Fibroblast of lung (primary cell): ENCODE measurements at regions not wholly inside any gene's neighbourhood (a gene's known extent, or its start where the extent isn't known, plus 50 kb on each side); places are given as distances from the start of the nearest gene placed in this dataset.

Experiments
- DNase-seq, 2 donors: peaks; one replicate each; pipeline versions ENCODE4 v3.0.0 to v3.0.0-alpha.2; 2010; ENCODE audit warnings: low read depth in 2 of 2
- H2AFZ ChIP-seq: 2 replicates; pipeline ENCODE4 v1.5.1; 2012; ENCODE audit warnings: low read length, control low read depth, inconsistent platforms
- H3K27ac ChIP-seq: 2 replicates; pipeline ENCODE4 v1.5.1; 2011; ENCODE audit warnings: low read length, control low read depth; ENCODE audit not compliant: insufficient read depth
- H3K27me3 ChIP-seq: 2 replicates; pipeline ENCODE4 v1.5.1; 2011; ENCODE audit warnings: mild to moderate bottlenecking, low read length; ENCODE audit not compliant: control insufficient read depth, insufficient read depth
- H3K36me3 ChIP-seq: 2 replicates; pipeline ENCODE4 v1.5.1; 2011; ENCODE audit warnings: low read length; ENCODE audit not compliant: control insufficient read depth, insufficient read depth
- H3K4me1 ChIP-seq: 2 replicates; pipeline ENCODE4 v1.5.1; 2011; ENCODE audit warnings: low read length; ENCODE audit not compliant: control insufficient read depth, insufficient read depth; ENCODE audit errors: extremely low read depth
- H3K4me2 ChIP-seq: 2 replicates; pipeline ENCODE4 v1.5.1; 2011; ENCODE audit warnings: low read length, control low read depth; ENCODE audit not compliant: insufficient read depth; ENCODE audit errors: extremely low read depth
- H3K4me3 ChIP-seq, 4 experiments: fragments of 200-600 bp in 1 of 4; sonication (generic) in 1 of 4; replicated peaks in 1 of 4; 2 replicates each; pipeline ENCODE4 v1.5.1; 2011 to 2016; ENCODE audit warnings: low read length in 4 of 4, low read depth in 3 of 4, mild to moderate bottlenecking in 3 of 4, control low read depth in 2 of 4, inconsistent platforms in 1 of 4, mixed read lengths in 1 of 4; ENCODE audit not compliant: insufficient read depth in 1 of 4; ENCODE audit errors: control extremely low read depth in 1 of 4
- H3K79me2 ChIP-seq: 2 replicates; pipeline ENCODE4 v1.5.1; 2012; ENCODE audit warnings: mild to moderate bottlenecking, low read length, inconsistent platforms; ENCODE audit not compliant: control insufficient read depth, insufficient read depth
- H3K9ac ChIP-seq: 2 replicates; pipeline ENCODE4 v1.5.1; 2011; ENCODE audit warnings: mild to moderate bottlenecking, low read length, control low read depth; ENCODE audit not compliant: insufficient read depth
- H3K9me3 ChIP-seq: 2 replicates; pipeline ENCODE4 v1.5.1; 2012; ENCODE audit warnings: low read depth, low read length; ENCODE audit not compliant: control insufficient read depth, insufficient read depth
- H4K20me1 ChIP-seq: 2 replicates; pipeline ENCODE4 v1.5.1; 2011; ENCODE audit warnings: low read length; ENCODE audit not compliant: control insufficient read depth, insufficient read depth; ENCODE audit errors: extremely low read depth
- CTCF ChIP-seq, 2 donors: IDR thresholded peaks in 1 of 2; conservative IDR thresholded peaks in 1 of 2; 1 replicate in 1 of 2; 2 replicates in 1 of 2; pipeline ENCODE4 v1.5.1; 2011 to 2012; ENCODE audit warnings: low read length in 2 of 2, control low read depth in 1 of 2, inconsistent platforms in 1 of 2, low read depth in 1 of 2, mild to moderate bottlenecking in 1 of 2
- EZH2 ChIP-seq: IDR thresholded peaks from 2 replicates; pipeline ENCODE4 v1.5.1; 2012; ENCODE audit warnings: low read length, control low read depth, mild to moderate bottlenecking; ENCODE audit errors: missing control alignments

GRCh38 chr14:84546236-84546635 is 983.7 kb upstream of the FLRT2 start:
- H3K4me3 ChIP-seq, result no peak overlapping the region
- H3K9ac ChIP-seq, result no peak overlapping the region
- H3K9me3 ChIP-seq, result no peaks in the 10 kb centered on the region
- H3K36me3 ChIP-seq, result no peaks in the 10 kb centered on the region
- H3K4me1 ChIP-seq, result no peaks in the 10 kb centered on the region
- no peak for TF ChIP-seq EZH2
- no peak for TF ChIP-seq CTCF (conservative IDR thresholded peaks at IDR 0.05 in 1 of 2, IDR thresholded peaks at IDR 0.05 in 1 of 2; ENCODE audit: low read depth in 1 of 2, low read length in 2 of 2)
- no peaks in the 10 kb centered on the region for H3K79me2 ChIP-seq
- H2AFZ ChIP-seq, result no peak overlapping the region
- H3K27me3 ChIP-seq, result no peaks in the 10 kb centered on the region
- no peak overlapping the region for H3K27ac ChIP-seq
- H3K4me2 ChIP-seq, result no peak overlapping the region
- DNase-seq, result no peak
- no peaks in the 10 kb centered on the region for H4K20me1 ChIP-seq

- no peak for DNase-seq
- no peak overlapping the region for H3K4me3 ChIP-seq
- no peaks in the 10 kb centered on the region for H3K36me3 ChIP-seq
- H2AFZ ChIP-seq, result no peak overlapping the region
- no peaks in the 10 kb centered on the region for H3K27me3 ChIP-seq
- H4K20me1 ChIP-seq, result no peaks in the 10 kb centered on the region
- H3K4me2 ChIP-seq, result no peak overlapping the region
- TF ChIP-seq EZH2 (no peak), CTCF (conservative IDR thresholded peaks at IDR 0.05 in 1 of 2, IDR thresholded peaks at IDR 0.05 in 1 of 2; ENCODE audit: low read depth in 1 of 2, low read length in 2 of 2) (no peak)
- H3K27ac ChIP-seq, result no peak overlapping the region
- H3K9ac ChIP-seq, result no peak overlapping the region
- no peaks in the 10 kb centered on the region for H3K79me2 ChIP-seq
- H3K9me3 ChIP-seq, result no peaks in the 10 kb centered on the region
- no peaks in the 10 kb centered on the region for H3K4me1 ChIP-seq
These were observed 975.8 kb upstream of the FLRT2 start for GRCh38 chr14:84554136-84554535.

DNA sequence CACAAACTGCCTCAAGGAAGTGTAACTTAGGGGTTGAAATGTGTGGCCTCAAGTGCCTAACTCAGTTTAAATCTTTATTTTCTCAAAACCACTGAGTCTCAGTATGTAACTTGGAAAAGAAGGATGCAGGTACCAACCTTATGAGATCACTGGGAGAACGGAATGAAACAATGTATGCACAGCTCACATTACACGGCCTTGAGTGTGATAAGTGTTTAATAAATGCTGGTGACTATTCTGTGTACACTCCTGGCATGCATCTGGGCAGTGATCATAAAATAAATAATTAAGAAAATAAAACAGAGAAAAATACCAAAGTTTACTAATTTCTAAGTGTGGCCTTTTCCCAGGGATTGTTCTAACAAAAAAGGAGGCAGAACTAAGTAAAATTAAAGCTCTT is 974.5 kb upstream of the FLRT2 start:
- no peak overlapping the region for H3K9ac ChIP-seq
- no peaks in the 10 kb centered on the region for H3K79me2 ChIP-seq
- no peak overlapping the region for H3K4me3 ChIP-seq
- no peaks in the 10 kb centered on the region for H3K27me3 ChIP-seq
- H3K36me3 ChIP-seq, result no peaks in the 10 kb centered on the region
- no peaks in the 10 kb centered on the region for H4K20me1 ChIP-seq
- H3K4me1 ChIP-seq, result no peaks in the 10 kb centered on the region
- no peak overlapping the region for H3K27ac ChIP-seq
- DNase-seq, result no peak
- no peak overlapping the region for H2AFZ ChIP-seq
- H3K4me2 ChIP-seq, result no peak overlapping the region
- TF ChIP-seq EZH2 (no peak), CTCF (conservative IDR thresholded peaks at IDR 0.05 in 1 of 2, IDR thresholded peaks at IDR 0.05 in 1 of 2; ENCODE audit: low read depth in 1 of 2, low read length in 2 of 2) (no peak)
- H3K9me3 ChIP-seq, result no peaks in the 10 kb centered on the region
